NCI-H187 treated with DMSO at 0.1 percent for 48 hours (cell line): ENCODE measurements at regions not wholly inside any gene's neighbourhood (a gene's known extent, or its start where the extent isn't known, plus 50 kb on each side); places are given as distances from the start of the nearest gene placed in this dataset.

Experiments
- DNase-seq: peaks from one replicate; lab custom pipeline; 2025; lab: John Stamatoyannopoulos, UW

DNA sequence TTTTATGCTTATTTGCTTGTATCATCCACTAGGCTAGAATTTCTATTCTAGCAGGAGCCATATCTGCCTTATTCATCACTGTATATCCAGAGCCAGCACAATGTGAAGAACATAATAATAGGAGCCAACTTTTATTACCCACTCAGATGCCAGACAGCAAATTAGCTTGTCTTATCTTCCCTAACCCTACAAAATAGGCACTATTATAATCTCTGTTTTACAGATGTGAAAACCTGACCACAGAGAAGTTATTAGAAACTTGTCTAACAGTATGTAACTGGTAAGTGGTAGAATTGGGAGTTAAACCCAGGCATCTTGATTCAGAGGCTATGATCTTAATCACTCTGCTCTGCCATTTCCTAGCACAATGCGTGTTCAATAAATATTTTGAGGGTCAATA is 579.5 kb downstream of the CAAP1 start:
- no peak for DNase-seq

- no peak for DNase-seq
Observed at GRCh38 chr9:26311463-26311995, 581.1 kb downstream of the CAAP1 start.

DNA sequence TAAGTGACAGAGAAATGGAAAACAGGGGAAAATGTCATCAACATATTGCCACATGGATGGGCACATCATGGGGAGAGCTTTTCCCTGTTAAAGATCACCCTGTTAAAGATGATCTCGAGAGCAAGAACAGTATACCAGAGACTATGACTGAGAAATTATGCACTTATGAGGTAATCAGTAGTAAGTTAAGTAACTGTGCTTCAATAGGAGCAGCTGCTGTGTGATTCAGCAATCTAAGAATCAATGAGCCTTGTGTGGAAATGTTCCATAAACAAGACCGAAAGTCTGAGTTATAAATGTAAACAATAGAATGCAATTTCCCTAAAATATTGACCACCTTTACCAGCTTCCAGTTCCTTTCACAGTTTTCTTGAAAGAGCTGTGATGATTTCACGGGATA is 582.3 kb downstream of the CAAP1 start:
- DNase-seq, result no peak

DNA sequence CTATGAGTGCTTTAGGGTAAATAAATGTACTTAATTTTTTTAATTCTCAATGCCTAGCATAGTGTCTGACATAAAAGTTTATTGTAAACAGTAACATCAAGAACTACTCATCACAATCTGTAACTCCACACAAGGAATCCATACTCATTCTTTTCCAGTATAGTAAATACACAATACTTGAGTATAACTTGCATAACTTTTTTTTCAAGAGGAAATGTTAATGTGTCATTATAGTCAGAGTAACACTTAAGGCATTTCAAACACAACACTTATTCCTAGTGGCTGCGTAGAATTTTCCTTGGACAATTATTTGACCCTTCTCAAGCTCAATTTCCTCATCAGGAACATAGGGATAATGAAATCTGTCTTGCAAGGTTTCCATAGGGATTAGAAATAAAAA is 584.3 kb downstream of the CAAP1 start:
- no peak for DNase-seq

GRCh38 chr9:26301659-26302058 is 590.9 kb downstream of the CAAP1 start:
- DNase-seq, result no peak

DNA sequence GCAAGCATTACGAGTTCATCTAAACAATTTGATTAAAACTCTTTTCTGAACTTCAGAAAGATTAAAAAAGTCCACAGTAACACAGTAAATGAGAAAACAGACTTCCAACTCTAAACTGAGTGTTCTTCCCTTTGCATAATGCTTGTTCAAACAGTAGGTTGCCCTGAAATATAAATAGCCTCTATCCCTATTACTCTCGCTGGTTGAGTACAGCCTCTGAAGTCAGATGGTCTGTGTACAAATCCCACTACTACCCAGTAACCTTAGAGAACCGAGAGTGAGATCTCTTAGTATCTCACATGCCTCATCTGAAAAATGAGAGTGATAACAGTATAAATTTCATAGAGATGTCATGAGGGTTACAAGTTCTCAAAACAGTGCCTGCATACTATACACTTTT is 591.6 kb downstream of the CAAP1 start:
- DNase-seq, result no peak

- DNase-seq, result no peak
Observed at GRCh38 chr9:26296910-26297572, 595.6 kb downstream of the CAAP1 start.

GRCh38 chr9:26292943-26293342 is 599.7 kb downstream of the CAAP1 start:
- DNase-seq, result no peak

GRCh38 chr9:26271495-26272122 is 593.4 kb upstream of the TUSC1 start:
- DNase-seq, result no peak

GRCh38 chr9:26266146-26266793 is 588.0 kb upstream of the TUSC1 start:
- no peak for DNase-seq

DNA sequence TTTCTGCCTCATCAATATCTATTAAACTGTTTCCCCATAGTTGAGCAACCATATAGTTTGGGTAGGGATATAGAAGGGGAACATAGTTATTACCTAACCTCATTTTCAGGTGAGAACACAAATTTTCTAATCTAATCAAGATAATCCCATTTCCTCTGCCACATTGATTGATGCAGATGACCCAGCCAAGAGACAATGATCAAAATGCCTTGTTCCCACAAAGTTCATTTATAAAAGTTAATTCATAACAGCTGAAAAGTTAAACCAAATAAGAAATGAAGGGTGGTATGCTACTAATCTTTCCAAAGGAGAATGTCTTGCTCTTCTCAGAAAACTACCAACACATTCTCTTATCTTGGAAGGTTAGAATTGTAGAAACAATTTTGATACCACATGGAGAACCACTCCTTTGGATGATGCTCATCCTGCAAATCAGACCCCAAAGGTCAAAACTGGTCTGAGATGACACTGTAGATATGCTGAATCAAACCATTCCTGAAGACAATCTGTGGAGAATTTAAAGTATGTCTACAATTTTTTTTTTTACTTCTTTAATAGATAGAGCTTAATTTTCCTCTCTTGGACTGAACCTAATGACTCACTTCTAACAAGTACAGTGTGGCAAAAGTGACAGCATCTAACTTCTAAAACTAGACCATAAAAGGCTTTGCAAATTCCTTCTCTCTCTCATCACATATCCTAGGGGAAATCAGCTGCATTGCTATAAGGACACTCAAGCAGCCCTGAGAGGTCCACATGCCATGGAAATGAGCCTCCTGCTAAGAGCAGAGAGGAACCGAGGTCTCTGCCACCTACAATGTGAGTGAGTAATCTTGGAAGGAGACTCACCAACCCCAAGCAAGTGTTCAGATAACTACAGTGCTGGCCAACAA is 586.7 kb upstream of the TUSC1 start:
- DNase-seq, result no peak

- DNase-seq, result no peak
Observed at GRCh38 chr9:26263478-26263877, 585.2 kb upstream of the TUSC1 start.

GRCh38 chr9:26262421-26263107 is 584.3 kb upstream of the TUSC1 start:
- DNase-seq, result no peak

DNA sequence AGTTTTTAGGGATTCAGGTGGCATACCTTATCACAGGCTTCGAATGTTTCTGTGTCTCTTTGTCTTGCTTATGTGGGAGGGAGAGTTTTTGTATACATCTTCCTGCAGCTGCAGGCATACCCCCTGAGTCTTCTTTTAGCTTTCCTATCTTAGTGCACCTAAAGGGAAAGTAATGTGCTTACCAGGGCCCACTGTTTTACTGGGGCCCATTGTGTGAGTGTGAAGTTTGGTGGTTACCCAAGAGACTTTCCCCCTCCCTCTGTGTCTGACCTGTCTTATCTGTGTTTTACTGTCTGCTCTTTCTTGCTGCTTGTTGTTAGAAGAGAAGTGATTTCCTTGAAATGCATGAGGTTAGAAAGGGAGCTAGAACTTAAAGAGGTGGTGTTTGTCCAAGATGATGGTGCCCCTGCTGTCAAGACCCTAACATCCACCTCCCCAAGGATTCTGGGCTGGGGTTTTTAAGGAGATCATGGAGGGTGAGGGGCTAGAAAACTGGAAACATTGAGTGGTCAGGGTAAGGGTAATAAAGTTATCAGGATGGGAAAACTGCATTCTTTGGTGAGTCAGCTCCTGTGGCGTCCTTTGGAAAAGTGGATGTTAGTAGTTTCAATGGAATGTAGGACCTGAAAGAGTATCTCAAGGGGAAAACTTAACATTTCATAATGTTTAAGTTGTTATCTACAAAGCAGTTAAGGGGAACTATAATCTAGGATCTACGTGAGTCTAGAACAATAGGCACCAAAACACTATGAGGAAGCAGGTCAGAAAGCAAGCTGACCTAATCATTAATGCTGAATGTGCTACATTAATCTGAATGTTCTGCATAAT is 583.5 kb upstream of the TUSC1 start:
- no peak for DNase-seq

GRCh38 chr9:26260238-26260637 is 582.0 kb upstream of the TUSC1 start:
- DNase-seq, result no peak

DNA sequence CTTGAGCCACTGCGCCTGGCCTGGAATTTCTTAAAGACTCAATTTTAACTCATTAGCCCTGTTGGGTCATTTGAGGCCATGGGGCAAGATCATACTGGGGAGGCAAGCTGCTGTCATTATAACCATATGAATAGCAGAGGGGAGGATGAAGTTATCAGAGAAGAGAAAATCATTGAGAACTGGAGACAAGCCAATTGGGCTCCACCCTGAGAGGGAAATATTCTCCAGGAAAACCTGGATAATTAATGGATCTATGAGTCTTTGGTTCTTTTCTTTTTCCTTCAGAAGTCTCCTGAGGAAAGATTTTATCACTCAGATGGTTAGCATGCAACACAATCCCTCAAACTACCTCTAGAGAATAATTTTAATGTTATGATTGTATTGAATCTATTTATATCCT is 569.6 kb upstream of the TUSC1 start:
- no peak for DNase-seq

GRCh38 chr9:26244661-26245451 is 566.6 kb upstream of the TUSC1 start:
- DNase-seq, result no peak

DNA sequence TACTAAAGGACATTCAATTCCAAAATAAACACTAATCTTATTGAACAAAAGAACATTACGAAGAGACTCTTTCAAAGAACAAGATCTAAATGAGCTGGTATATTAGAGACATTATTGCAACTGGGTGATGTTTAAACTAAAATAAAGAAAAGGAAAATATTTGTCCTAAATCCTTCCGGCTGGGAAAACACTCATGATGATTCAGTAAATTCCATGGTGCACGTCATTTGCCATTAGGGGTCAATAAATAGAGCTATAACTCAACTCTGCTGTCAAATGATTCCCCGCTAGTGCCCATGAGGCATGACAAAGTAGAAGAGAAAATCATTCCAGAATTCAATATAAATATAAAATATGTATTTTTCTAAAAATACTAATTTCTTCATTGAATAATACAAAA is 565.5 kb upstream of the TUSC1 start:
- DNase-seq, result no peak

- no peak for DNase-seq
Observed at GRCh38 chr9:26243029-26243697, 564.9 kb upstream of the TUSC1 start.
